ENCODE measurements at regions not wholly inside any gene's neighbourhood (a gene's known extent, or its start where the extent isn't known, plus 50 kb on each side); places are given as distances from the start of the nearest gene placed in this dataset.

- POLR2A ChIA-PET = interaction anchor here (1.1 kb wide), 1 partner anchor 74 kb away, joined by 3 read pairs; the partner anchor contains the start of gene ZNF281
- Histone ChIP-seq H3K27ac (ENCODE audit: extremely low read depth, low read depth, low read length) (no peak overlapping the region), H3K36me3 (ENCODE audit: control insufficient read depth in 2 of 2, insufficient read depth in 1 of 2, low read length in 2 of 2) (no peaks in the 10 kb centered on the region), H3K9me3 (ENCODE audit: control insufficient read depth, insufficient read depth, low read depth, low read length) (no peaks in the 10 kb centered on the region), H3K4me1 (ENCODE audit: control insufficient read depth, insufficient read depth, low read length) (peaks cover 5% of the 10 kb centered on the region; the same call in 1 of the 2 replicates), H3K4me3 (ENCODE audit: low read depth, low read length) (no peak overlapping the region)
- CTCF ChIA-PET = interaction anchor here (0.7 to 1.9 kb wide), 5 partner anchors 8 to 344 kb away, joined by 3 to 6 read pairs (median 3); no protein-coding TSS in a partner anchor
- TF ChIP-seq PATZ1 (tag by site-specific recombination; IDR thresholded peaks at IDR 0.05) (peak; percentile 74), ZNF341 (tag by site-specific recombination; IDR thresholded peaks at IDR 0.05; ENCODE audit: low read depth) (peak; percentile 70), ZXDB (tag by site-specific recombination; IDR thresholded peaks at IDR 0.05) (peak; percentile 47; the same call in 1 of the 2 replicates), KLF1 (tag by site-specific recombination; IDR thresholded peaks at IDR 0.05) (no peak), ZNF248 (tag by site-specific recombination; IDR thresholded peaks at IDR 0.05) (no peak), ZNF473 (tag by site-specific recombination; IDR thresholded peaks at IDR 0.05) (no peak), ZNF394 (tag by site-specific recombination; IDR thresholded peaks at IDR 0.05; ENCODE audit: borderline replicate concordance) (peak; percentile 43; the same call in 1 of the 2 replicates), PRDM10 (tag by site-specific recombination; IDR thresholded peaks at IDR 0.05) (peak; percentile 59; the same call in 1 of the 2 replicates), ZFHX2 (tag by site-specific recombination; conservative IDR thresholded peaks at IDR 0.05) (peak; percentile 84), ZBTB21 (tag by site-specific recombination; IDR thresholded peaks at IDR 0.05) (peak; percentile 47), ZBTB17 (tag by site-specific recombination; IDR thresholded peaks at IDR 0.05) (peak; percentile 69), ZNF423 (tag by site-specific recombination; IDR thresholded peaks at IDR 0.05) (no peak), ZNF548 (tag by site-specific recombination; IDR thresholded peaks at IDR 0.05) (no peak), HIC1 (tag by site-specific recombination; IDR thresholded peaks at IDR 0.05) (peak; percentile 87; the same call in 1 of the 2 replicates), ZNF202 (tag by site-specific recombination; IDR thresholded peaks at IDR 0.05; ENCODE audit: borderline replicate concordance) (no peak), KLF10 (tag by site-specific recombination; IDR thresholded peaks at IDR 0.05) (peak; percentile 57; the same call in 1 of the 2 replicates), ZNF785 (tag by site-specific recombination; IDR thresholded peaks at IDR 0.05) (no peak), KLF16 (tag by site-specific recombination; IDR thresholded peaks at IDR 0.05) (0 out of 2 replicates have a peak, but pooled peaks have one; percentile 34), ZNF24 (tag by site-specific recombination; IDR thresholded peaks at IDR 0.05) (peak; percentile 71; the same call in 1 of the 2 replicates), SP7 (tag by site-specific recombination; IDR thresholded peaks at IDR 0.05) (peak; percentile 79), ZBTB26 (tag by site-specific recombination; optimal IDR thresholded peaks at IDR 0.05) (no peak), ZBTB49 (tag by site-specific recombination; IDR thresholded peaks at IDR 0.05; ENCODE audit: low read depth) (no peak), ZNF776 (tag by site-specific recombination; IDR thresholded peaks at IDR 0.05; ENCODE audit: borderline replicate concordance) (no peak), INSM2 (tag by site-specific recombination; IDR thresholded peaks at IDR 0.05) (peak; percentile 81)
Measured at GRCh38 chr1:200483491-200484143, 73.8 kb upstream of the ZNF281 start.

All from HEK293 (cell line).